Effector memory CD8-positive, alpha-beta T cell (primary cell): ENCODE measurements at regions not wholly inside any gene's neighbourhood (a gene's known extent, or its start where the extent isn't known, plus 50 kb on each side); places are given as distances from the start of the nearest gene placed in this dataset.

Experiments used
- ATAC-seq: fragments of 150-1000 bp; cut with Tn5 transposase; replicated peaks from 2 replicates; pipeline ENCODE4 v1.10.0; 2021; ENCODE audit warnings: mild to moderate bottlenecking, moderate library complexity
- DNase-seq, 3 experiments: peaks; one replicate each; pipeline ENCODE4 v3.0.0; 2021
- H3K27ac Mint-ChIP-seq, 2 donors: one replicate each; pipeline ENCODE4 v1.8.0; 2022; ENCODE audit warnings: mild to moderate bottlenecking in 2 of 2, mixed read lengths in 2 of 2, moderate library complexity in 2 of 2
- H3K27me3 Mint-ChIP-seq, 2 donors: one replicate each; pipeline ENCODE4 v1.8.0; 2022; ENCODE audit warnings: mixed read lengths in 2 of 2
- H3K36me3 Mint-ChIP-seq: one replicate; pipeline ENCODE4 v1.8.0; 2022; ENCODE audit warnings: mild to moderate bottlenecking, moderate library complexity, mixed read lengths; ENCODE audit not compliant: insufficient read depth
- H3K4me1 Mint-ChIP-seq, 2 donors: one replicate each; pipeline ENCODE4 v1.8.0; 2022; ENCODE audit warnings: low read depth in 2 of 2, mixed read lengths in 2 of 2
- H3K4me3 Mint-ChIP-seq, 2 donors: one replicate each; pipeline ENCODE4 v1.8.0; 2022; ENCODE audit warnings: mild to moderate bottlenecking in 2 of 2, mixed read lengths in 2 of 2, moderate library complexity in 2 of 2
- H3K9me3 Mint-ChIP-seq, 2 donors: one replicate each; pipeline ENCODE4 v1.8.0; 2022; ENCODE audit warnings: mixed read lengths in 2 of 2

- no peak for DNase-seq
- Mint-ChIP-seq H3K4me3 (no peak overlapping the region), H3K4me1 (no peaks in the 10 kb centered on the region), H3K27me3 (no peaks in the 10 kb centered on the region), H3K9me3 (peaks cover 0 to 4% of the 10 kb centered on the region in 2 donors), H3K36me3 (no peaks in the 10 kb centered on the region), H3K27ac (no peak overlapping the region)
- no peak for ATAC-seq
These were observed 244.4 kb upstream of the SLITRK5 start for GRCh38 chr13:87426742-87427141.

- Mint-ChIP-seq H3K4me1 (no peaks in the 10 kb centered on the region), H3K4me3 (no peak overlapping the region), H3K36me3 (no peaks in the 10 kb centered on the region), H3K9me3 (peaks cover 6% of the 10 kb centered on the region in 2 donors), H3K27ac (no peak overlapping the region), H3K27me3 (no peaks in the 10 kb centered on the region)
- DNase-seq (no peak), ATAC-seq (no peak)
These were observed 227.0 kb upstream of the SLITRK5 start for GRCh38 chr13:87444135-87444534.

GRCh38 chr13:87452281-87452680 is 218.9 kb upstream of the SLITRK5 start:
- no peaks in the 10 kb centered on the region for H3K27me3 Mint-ChIP-seq
- no peaks in the 10 kb centered on the region for H3K36me3 Mint-ChIP-seq

GRCh38 chr13:87453244-87453643 is 217.9 kb upstream of the SLITRK5 start:
- ATAC-seq, result no peak
- DNase-seq, result no peak
- Mint-ChIP-seq H3K27me3 (no peaks in the 10 kb centered on the region), H3K27ac (no peak overlapping the region), H3K36me3 (no peaks in the 10 kb centered on the region), H3K4me3 (no peak overlapping the region), H3K9me3 (peaks cover 0 to 1% of the 10 kb centered on the region in 2 donors), H3K4me1 (no peaks in the 10 kb centered on the region)

More at GRCh38 chr13:87452281-87452680, 218.9 kb upstream of the SLITRK5 start:
- H3K4me1 Mint-ChIP-seq, result no peaks in the 10 kb centered on the region
- no peak overlapping the region for H3K27ac Mint-ChIP-seq
- ATAC-seq, result no peak
- H3K4me3 Mint-ChIP-seq, result no peak overlapping the region
- peaks cover 0 to 1% of the 10 kb centered on the region in 2 donors for H3K9me3 Mint-ChIP-seq
- no peak for DNase-seq

GRCh38 chr13:87459419-87459818 is 211.8 kb upstream of the SLITRK5 start:
- no peaks in the 10 kb centered on the region for H3K36me3 Mint-ChIP-seq
- H3K27ac Mint-ChIP-seq, result no peak overlapping the region
- peaks cover 3 to 7% of the 10 kb centered on the region in 2 donors for H3K9me3 Mint-ChIP-seq
- ATAC-seq, result no peak
- H3K4me3 Mint-ChIP-seq, result no peak overlapping the region
- no peaks in the 10 kb centered on the region for H3K27me3 Mint-ChIP-seq
- DNase-seq, result no peak
- no peaks in the 10 kb centered on the region for H3K4me1 Mint-ChIP-seq

- no peak for DNase-seq
- Mint-ChIP-seq H3K36me3 (no peaks in the 10 kb centered on the region), H3K4me1 (no peaks in the 10 kb centered on the region), H3K4me3 (no peak overlapping the region), H3K27ac (no peak overlapping the region), H3K27me3 (no peaks in the 10 kb centered on the region), H3K9me3 (peaks cover 4 to 8% of the 10 kb centered on the region in 2 donors)
- ATAC-seq, result no peak
These were observed 173.7 kb upstream of the SLITRK5 start for GRCh38 chr13:87497426-87497825.

GRCh38 chr13:87498681-87499080 is 172.5 kb upstream of the SLITRK5 start:
- Mint-ChIP-seq H3K27me3 (no peaks in the 10 kb centered on the region), H3K27ac (no peak overlapping the region), H3K4me3 (no peak overlapping the region), H3K4me1 (no peaks in the 10 kb centered on the region), H3K36me3 (no peaks in the 10 kb centered on the region), H3K9me3 (peaks cover 4 to 8% of the 10 kb centered on the region in 2 donors)
- DNase-seq (no peak), ATAC-seq (no peak)

- no peak overlapping the region for H3K27ac Mint-ChIP-seq
- H3K36me3 Mint-ChIP-seq, result no peaks in the 10 kb centered on the region
- peaks cover 0 to 2% of the 10 kb centered on the region in 2 donors for H3K9me3 Mint-ChIP-seq
- no peaks in the 10 kb centered on the region for H3K27me3 Mint-ChIP-seq
- ATAC-seq (no peak), DNase-seq (no peak)
- no peaks in the 10 kb centered on the region for H3K4me1 Mint-ChIP-seq
- H3K4me3 Mint-ChIP-seq, result no peak overlapping the region
These were observed 146.4 kb upstream of the SLITRK5 start for GRCh38 chr13:87524775-87525174.

- ATAC-seq, result no peak
- H3K27ac Mint-ChIP-seq, result no peak overlapping the region
- peaks cover 0 to 10% of the 10 kb centered on the region in 2 donors for H3K9me3 Mint-ChIP-seq
- H3K4me1 Mint-ChIP-seq, result no peaks in the 10 kb centered on the region
- no peak for DNase-seq
- no peak overlapping the region for H3K4me3 Mint-ChIP-seq
- no peaks in the 10 kb centered on the region for H3K27me3 Mint-ChIP-seq
- no peaks in the 10 kb centered on the region for H3K36me3 Mint-ChIP-seq
These were observed 137.4 kb upstream of the SLITRK5 start for GRCh38 chr13:87533776-87534175.

- Mint-ChIP-seq H3K27me3 (no peaks in the 10 kb centered on the region), H3K27ac (no peak overlapping the region), H3K9me3 (peaks cover 0 to 11% of the 10 kb centered on the region in 2 donors), H3K36me3 (no peaks in the 10 kb centered on the region), H3K4me3 (no peak overlapping the region), H3K4me1 (no peaks in the 10 kb centered on the region)
- ATAC-seq (no peak), DNase-seq (no peak)
These were observed 135.3 kb upstream of the SLITRK5 start for GRCh38 chr13:87535911-87536310.

GRCh38 chr13:87536499-87536898 is 134.7 kb upstream of the SLITRK5 start:
- DNase-seq (no peak), ATAC-seq (no peak)
- H3K27me3 Mint-ChIP-seq, result no peaks in the 10 kb centered on the region
- peaks cover 0 to 11% of the 10 kb centered on the region in 2 donors for H3K9me3 Mint-ChIP-seq
- H3K4me3 Mint-ChIP-seq, result no peak overlapping the region
- no peak overlapping the region for H3K27ac Mint-ChIP-seq
- no peaks in the 10 kb centered on the region for H3K4me1 Mint-ChIP-seq
- no peaks in the 10 kb centered on the region for H3K36me3 Mint-ChIP-seq

- H3K9me3 Mint-ChIP-seq, result peaks cover 0 to 11% of the 10 kb centered on the region in 2 donors
- no peaks in the 10 kb centered on the region for H3K27me3 Mint-ChIP-seq
- no peaks in the 10 kb centered on the region for H3K4me1 Mint-ChIP-seq
- H3K4me3 Mint-ChIP-seq, result no peak overlapping the region
- no peak for DNase-seq
- H3K27ac Mint-ChIP-seq, result no peak overlapping the region
- ATAC-seq, result no peak
- H3K36me3 Mint-ChIP-seq, result no peaks in the 10 kb centered on the region
These were observed 134.3 kb upstream of the SLITRK5 start for GRCh38 chr13:87536899-87537298.

- Mint-ChIP-seq H3K9me3 (peaks cover 0 to 11% of the 10 kb centered on the region in 2 donors), H3K27me3 (no peaks in the 10 kb centered on the region), H3K4me3 (no peak overlapping the region), H3K36me3 (no peaks in the 10 kb centered on the region), H3K27ac (no peak overlapping the region), H3K4me1 (no peaks in the 10 kb centered on the region)
- no peak for DNase-seq
- no peak for ATAC-seq
These were observed 133.2 kb upstream of the SLITRK5 start for GRCh38 chr13:87537951-87538350.

GRCh38 chr13:87538366-87539052 is 132.7 kb upstream of the SLITRK5 start:
- H3K9me3 Mint-ChIP-seq, result peaks cover 0 to 9% of the 10 kb centered on the region in 2 donors
- no peak for ATAC-seq
- no peak overlapping the region for H3K27ac Mint-ChIP-seq
- no peaks in the 10 kb centered on the region for H3K36me3 Mint-ChIP-seq
- no peaks in the 10 kb centered on the region for H3K4me1 Mint-ChIP-seq
- no peaks in the 10 kb centered on the region for H3K27me3 Mint-ChIP-seq
- H3K4me3 Mint-ChIP-seq, result no peak overlapping the region
- no peak for DNase-seq
